Nephron (organoid): ENCODE measurements at regions not wholly inside any gene's neighbourhood (a gene's known extent, or its start where the extent isn't known, plus 50 kb on each side); places are given as distances from the start of the nearest gene placed in this dataset.

Experiments used
- H3K27ac Mint-ChIP-seq, 3 experiments: 2 replicates each; pipeline ENCODE4 v1.8.0; 2020; ENCODE audit warnings: mixed read lengths in 3 of 3, mild to moderate bottlenecking in 2 of 3, moderate library complexity in 1 of 3
- H3K27me3 Mint-ChIP-seq: 2 replicates; pipeline ENCODE4 v1.8.0; 2021; ENCODE audit warnings: low read depth, mild to moderate bottlenecking, moderate library complexity, mixed read lengths
- H3K36me3 Mint-ChIP-seq: 2 replicates; pipeline ENCODE4 v1.8.0; 2020; ENCODE audit warnings: low read depth, mixed read lengths
- H3K4me1 Mint-ChIP-seq: 2 replicates; pipeline ENCODE4 v1.8.0; 2020; ENCODE audit warnings: mixed read lengths
- H3K4me3 Mint-ChIP-seq, 3 experiments: 2 replicates each; pipeline ENCODE4 v1.8.0; 2020; ENCODE audit warnings: mild to moderate bottlenecking in 3 of 3, mixed read lengths in 3 of 3, moderate library complexity in 2 of 3
- H3K9me3 Mint-ChIP-seq: 2 replicates; pipeline ENCODE4 v1.8.0; 2020; ENCODE audit warnings: mixed read lengths
- CTCF ChIP-seq, 3 experiments: fragments of 200-600 bp; sonication (generic); IDR thresholded peaks; one replicate each; pipeline ENCODE4 v1.5.0; 2021; ENCODE audit warnings: antibody characterized with exemption in 3 of 3; ENCODE audit not compliant: unreplicated experiment in 3 of 3

- H3K4me3 Mint-ChIP-seq, result no peak overlapping the region
- no peaks in the 10 kb centered on the region for H3K4me1 Mint-ChIP-seq
- no peak for TF ChIP-seq CTCF (IDR thresholded peaks at IDR 0.05; ENCODE audit: unreplicated experiment in 3 of 3)
- H3K27me3 Mint-ChIP-seq, result peaks cover 4% of the 10 kb centered on the region
- H3K9me3 Mint-ChIP-seq, result no peaks in the 10 kb centered on the region
- H3K36me3 Mint-ChIP-seq, result no peaks in the 10 kb centered on the region
- H3K27ac Mint-ChIP-seq, result no peak overlapping the region
Observed at GRCh38 chr11:109828387-109828786, 264.8 kb upstream of the ZC3H12C start.

- H3K9me3 Mint-ChIP-seq, result peaks cover 2% of the 10 kb centered on the region
- no peaks in the 10 kb centered on the region for H3K36me3 Mint-ChIP-seq
- peak overlapping the region in 1 of 3 experiments; percentile 24 for H3K27ac Mint-ChIP-seq
- no peaks in the 10 kb centered on the region for H3K27me3 Mint-ChIP-seq
- peaks cover 14% of the 10 kb centered on the region for H3K4me1 Mint-ChIP-seq
- H3K4me3 Mint-ChIP-seq, result no peak overlapping the region
- no peak for TF ChIP-seq CTCF (IDR thresholded peaks at IDR 0.05; ENCODE audit: unreplicated experiment in 3 of 3)
Observed at GRCh38 chr11:109838026-109838425, 255.2 kb upstream of the ZC3H12C start.

- Mint-ChIP-seq H3K4me3 (no peak overlapping the region), H3K9me3 (no peaks in the 10 kb centered on the region), H3K27me3 (no peaks in the 10 kb centered on the region), H3K27ac (peak overlapping the region in 2 of 3 experiments; percentile 4 to 33), H3K4me1 (peaks cover 8% of the 10 kb centered on the region), H3K36me3 (no peaks in the 10 kb centered on the region)
- no peak for TF ChIP-seq CTCF (IDR thresholded peaks at IDR 0.05; ENCODE audit: unreplicated experiment in 3 of 3)
Observed at GRCh38 chr11:109845437-109845836, 247.8 kb upstream of the ZC3H12C start.

DNA sequence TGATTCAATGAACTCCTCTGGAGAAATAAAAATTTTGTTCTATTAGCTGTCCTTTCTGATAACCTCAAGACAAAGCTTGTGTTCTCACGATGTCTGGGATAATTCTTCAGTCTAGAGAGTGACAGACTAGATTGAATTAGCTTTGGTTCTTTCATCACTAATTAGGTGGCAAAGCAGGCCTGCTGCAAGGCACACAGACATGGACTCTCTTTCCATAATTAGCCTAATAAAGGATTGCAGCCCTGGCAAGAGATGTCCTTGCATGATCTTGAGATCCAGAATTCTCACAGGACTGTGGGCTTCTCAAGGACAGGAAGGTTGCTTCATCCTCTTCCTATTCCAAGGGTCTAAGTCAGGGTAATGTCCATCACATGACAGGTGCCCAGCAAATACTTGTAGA, 245.6 kb upstream of the ZC3H12C start:
- Mint-ChIP-seq H3K4me1 (peaks cover 16% of the 10 kb centered on the region), H3K27me3 (no peaks in the 10 kb centered on the region), H3K4me3 (no peak overlapping the region), H3K9me3 (no peaks in the 10 kb centered on the region), H3K27ac (no peak overlapping the region), H3K36me3 (no peaks in the 10 kb centered on the region)
- no peak for TF ChIP-seq CTCF (IDR thresholded peaks at IDR 0.05; ENCODE audit: unreplicated experiment in 3 of 3)

DNA sequence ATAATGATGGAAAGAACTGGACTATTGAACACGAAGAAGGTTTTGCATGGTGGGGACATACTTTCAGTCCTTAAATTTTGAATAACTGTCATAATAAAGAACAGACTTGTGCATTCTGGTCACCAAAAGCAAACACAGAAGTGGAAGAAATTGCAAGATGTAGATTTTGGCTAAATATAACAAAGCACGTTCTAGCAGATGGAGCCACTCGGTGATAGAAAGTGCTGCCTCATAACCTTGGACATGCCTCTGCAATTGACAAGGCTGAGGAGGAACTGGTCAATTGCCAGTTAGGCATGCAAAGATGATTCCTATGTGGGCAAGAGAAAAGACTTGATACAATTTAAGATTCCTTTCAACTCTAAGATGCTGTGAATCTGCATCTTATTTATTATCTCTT, 244.1 kb upstream of the ZC3H12C start:
- Mint-ChIP-seq H3K27me3 (no peaks in the 10 kb centered on the region), H3K9me3 (no peaks in the 10 kb centered on the region), H3K4me3 (no peak overlapping the region), H3K36me3 (no peaks in the 10 kb centered on the region), H3K4me1 (peaks cover 21% of the 10 kb centered on the region), H3K27ac (no peak overlapping the region)
- TF ChIP-seq CTCF (IDR thresholded peaks at IDR 0.05; ENCODE audit: unreplicated experiment in 3 of 3), result no peak

- no peak overlapping the region for H3K4me3 Mint-ChIP-seq
- no peaks in the 10 kb centered on the region for H3K36me3 Mint-ChIP-seq
- no peak overlapping the region for H3K27ac Mint-ChIP-seq
- TF ChIP-seq CTCF (IDR thresholded peaks at IDR 0.05; ENCODE audit: unreplicated experiment in 3 of 3), result no peak
- no peaks in the 10 kb centered on the region for H3K9me3 Mint-ChIP-seq
- peaks cover 17% of the 10 kb centered on the region for H3K4me1 Mint-ChIP-seq
- H3K27me3 Mint-ChIP-seq, result no peaks in the 10 kb centered on the region
Observed at GRCh38 chr11:109849946-109850345, 243.2 kb upstream of the ZC3H12C start.
